Peyer's patch (tissue), 4 donors: ENCODE measurements at regions not wholly inside any gene's neighbourhood (a gene's known extent, or its start where the extent isn't known, plus 50 kb on each side); places are given as distances from the start of the nearest gene placed in this dataset.

Experiments used
- DNase-seq, 3 donors: peaks; one replicate each; pipeline ENCODE4 v3.0.0-alpha.2; 2017 to 2019
- H3K27ac ChIP-seq, 4 donors: fragments of 200-600 bp; sonication (generic); one replicate each; pipeline ENCODE4 v1.5.1; 2016 to 2019
- H3K27me3 ChIP-seq, 2 donors: fragments of 200-600 bp; sonication (generic); one replicate each; pipeline ENCODE4 v1.5.1; 2019
- H3K36me3 ChIP-seq, 3 donors: fragments of 200-600 bp; sonication (generic); one replicate each; pipeline ENCODE4 v1.5.1; 2016 to 2019
- H3K4me1 ChIP-seq, 4 donors: fragments of 200-600 bp; sonication (generic); one replicate each; pipeline ENCODE4 v1.5.1; 2016 to 2019
- H3K4me3 ChIP-seq, 4 donors: fragments of 200-600 bp; sonication (generic); 1 replicate in 3 of 4; 2 replicates in 1 of 4; pipeline ENCODE4 v1.5.1; 2016 to 2019; ENCODE audit warnings: mild to moderate bottlenecking in 1 of 4
- H3K9me3 ChIP-seq, 4 donors: fragments of 200-600 bp; sonication (generic); one replicate each; pipeline ENCODE4 v1.5.1; 2016 to 2019; ENCODE audit warnings: mild to moderate bottlenecking in 1 of 4
- POLR2A ChIP-seq, 2 donors: fragments of 450-650 bp; IDR thresholded peaks; one replicate each; pipeline ENCODE4 v1.5.1; 2017; ENCODE audit warnings: antibody characterized with exemption in 2 of 2, mild to moderate bottlenecking in 2 of 2, moderate library complexity in 2 of 2
- TF ChIP-seq, protein P1 (sequence below), 6 experiments: fragments of 450-650 bp in 4 of 6; fragments of 200-600 bp in 2 of 6; sonication (generic) in 1 of 6; IDR thresholded peaks; one replicate each; pipeline ENCODE4 v1.5.1; 2017 to 2019; ENCODE audit warnings: antibody characterized with exemption in 6 of 6, mild to moderate bottlenecking in 3 of 6, moderate library complexity in 1 of 6

DNA sequence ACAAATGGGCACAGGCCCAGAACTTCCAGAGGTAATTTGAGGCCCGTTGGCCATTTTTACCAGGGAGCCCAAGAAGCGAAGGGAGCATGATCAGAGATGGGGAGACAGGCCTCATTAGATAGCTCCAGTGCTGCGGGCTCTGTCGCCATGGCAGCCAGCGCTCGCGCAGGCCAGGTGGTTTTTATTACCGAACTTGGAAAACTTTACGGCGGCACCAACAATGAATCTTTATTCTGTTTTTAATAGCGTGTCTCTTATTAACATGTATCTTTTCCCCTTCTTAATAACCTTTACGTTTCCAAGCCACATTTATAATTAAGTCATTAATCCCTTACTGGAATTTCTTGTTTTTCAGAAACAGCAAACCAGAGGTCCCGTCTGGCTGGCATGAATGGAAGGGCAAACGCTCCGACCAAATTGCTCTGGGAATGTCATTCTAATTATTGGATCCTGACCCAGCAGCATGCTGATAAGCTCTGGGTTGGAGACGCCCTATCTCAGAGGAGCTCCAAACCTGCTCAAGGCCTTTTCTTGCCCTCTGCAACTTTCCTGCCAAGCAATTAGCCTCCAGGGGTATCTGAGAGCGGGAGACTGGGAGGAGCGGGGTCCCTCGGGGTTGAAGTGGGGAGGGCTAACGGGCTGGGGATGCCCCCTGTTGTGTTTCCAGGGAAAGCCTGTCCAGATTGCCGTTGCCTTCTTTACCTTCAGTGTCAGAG is 256.4 kb downstream of the TLE3 start:
- DNase-seq = no peak
- H3K9me3 ChIP-seq = no peaks in the 10 kb centered on the region
- no peaks in the 10 kb centered on the region for H3K27me3 ChIP-seq
- H3K4me3 ChIP-seq = no peak overlapping the region
- no peaks in the 10 kb centered on the region for H3K4me1 ChIP-seq
- TF ChIP-seq, protein P1, sequence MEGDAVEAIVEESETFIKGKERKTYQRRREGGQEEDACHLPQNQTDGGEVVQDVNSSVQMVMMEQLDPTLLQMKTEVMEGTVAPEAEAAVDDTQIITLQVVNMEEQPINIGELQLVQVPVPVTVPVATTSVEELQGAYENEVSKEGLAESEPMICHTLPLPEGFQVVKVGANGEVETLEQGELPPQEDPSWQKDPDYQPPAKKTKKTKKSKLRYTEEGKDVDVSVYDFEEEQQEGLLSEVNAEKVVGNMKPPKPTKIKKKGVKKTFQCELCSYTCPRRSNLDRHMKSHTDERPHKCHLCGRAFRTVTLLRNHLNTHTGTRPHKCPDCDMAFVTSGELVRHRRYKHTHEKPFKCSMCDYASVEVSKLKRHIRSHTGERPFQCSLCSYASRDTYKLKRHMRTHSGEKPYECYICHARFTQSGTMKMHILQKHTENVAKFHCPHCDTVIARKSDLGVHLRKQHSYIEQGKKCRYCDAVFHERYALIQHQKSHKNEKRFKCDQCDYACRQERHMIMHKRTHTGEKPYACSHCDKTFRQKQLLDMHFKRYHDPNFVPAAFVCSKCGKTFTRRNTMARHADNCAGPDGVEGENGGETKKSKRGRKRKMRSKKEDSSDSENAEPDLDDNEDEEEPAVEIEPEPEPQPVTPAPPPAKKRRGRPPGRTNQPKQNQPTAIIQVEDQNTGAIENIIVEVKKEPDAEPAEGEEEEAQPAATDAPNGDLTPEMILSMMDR (IDR thresholded peaks at IDR 0.05) = no peak
- TF ChIP-seq POLR2A (IDR thresholded peaks at IDR 0.05) = no peak
- H3K36me3 ChIP-seq = no peaks in the 10 kb centered on the region
- no peak overlapping the region for H3K27ac ChIP-seq

DNA sequence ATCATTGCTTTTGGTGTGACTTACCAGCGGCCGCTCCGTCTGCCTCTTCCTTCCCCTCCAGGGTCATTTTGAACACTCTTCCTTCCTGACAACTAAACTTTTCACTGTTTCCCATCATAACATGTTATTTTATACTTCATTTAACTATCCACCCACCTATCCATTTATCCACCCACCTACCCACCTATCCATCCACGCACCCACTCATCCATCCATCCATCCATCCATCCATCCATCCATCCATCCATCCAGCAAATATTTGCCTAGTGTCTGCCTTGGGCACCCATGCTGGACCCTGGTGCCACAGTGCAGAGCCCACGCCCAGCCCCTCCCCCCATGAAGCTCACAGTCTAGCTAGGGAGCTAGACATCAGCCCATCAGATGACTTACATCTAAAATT is 254.9 kb downstream of the TLE3 start:
- no peaks in the 10 kb centered on the region for H3K36me3 ChIP-seq
- H3K27me3 ChIP-seq = no peaks in the 10 kb centered on the region
- no peak for TF ChIP-seq POLR2A (IDR thresholded peaks at IDR 0.05)
- TF ChIP-seq, protein P1 (IDR thresholded peaks at IDR 0.05) = no peak
- H3K9me3 ChIP-seq = no peaks in the 10 kb centered on the region
- DNase-seq = no peak
- H3K27ac ChIP-seq = no peak overlapping the region
- no peak overlapping the region for H3K4me3 ChIP-seq
- no peaks in the 10 kb centered on the region for H3K4me1 ChIP-seq

DNA sequence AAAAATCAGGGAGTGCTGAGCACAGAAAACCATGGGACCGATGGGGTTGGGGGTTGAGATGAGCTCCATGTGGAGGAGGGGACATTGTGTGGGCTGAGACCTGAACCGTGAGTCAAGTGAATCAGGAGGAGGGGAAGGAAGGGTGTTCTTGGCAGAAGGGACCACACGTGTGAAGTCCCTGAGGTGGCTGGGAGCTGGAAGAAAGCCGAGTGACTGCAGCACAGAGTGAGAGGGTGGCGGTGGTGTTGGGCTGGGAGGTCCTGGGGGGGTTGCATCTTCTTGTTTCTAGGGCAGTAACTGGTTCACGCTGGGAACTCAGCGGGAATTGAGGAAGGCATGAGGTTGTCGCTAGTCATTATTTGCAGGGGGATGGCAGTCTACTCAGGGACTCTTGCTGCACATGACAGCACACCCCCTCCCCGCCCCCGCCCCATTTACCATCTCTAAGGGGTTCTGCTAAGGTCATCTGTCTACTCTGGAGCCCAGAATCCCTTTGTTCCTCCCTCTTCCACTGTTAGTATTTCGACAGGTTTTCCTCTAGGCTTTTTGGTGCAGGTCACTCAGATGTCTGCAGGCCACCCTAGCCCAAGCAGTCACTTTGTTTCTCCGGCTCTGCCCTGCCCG is 254.3 kb downstream of the TLE3 start:
- H3K36me3 ChIP-seq = no peaks in the 10 kb centered on the region

DNA sequence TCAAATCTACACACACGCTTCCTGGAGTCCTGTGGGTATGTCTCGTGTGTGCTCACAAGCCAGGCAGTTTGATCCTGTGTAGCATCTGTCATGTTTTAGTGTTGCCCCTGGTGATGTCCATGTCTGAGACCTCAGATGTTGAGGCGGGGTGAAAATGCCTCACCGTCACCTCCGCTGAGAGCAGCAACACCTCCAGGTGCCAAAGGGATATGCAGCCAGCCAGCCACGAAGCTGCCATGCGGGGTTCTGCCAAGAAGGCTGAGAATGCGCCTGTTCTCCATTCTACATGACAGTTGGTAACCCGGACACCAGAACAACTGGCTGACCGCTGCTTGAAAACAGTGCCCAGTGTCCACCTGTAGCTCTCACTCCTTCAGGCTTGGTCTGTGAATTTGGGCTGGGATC is 253.8 kb downstream of the TLE3 start:
- Histone ChIP-seq H3K36me3 (no peaks in the 10 kb centered on the region), H3K9me3 (no peaks in the 10 kb centered on the region), H3K27me3 (no peaks in the 10 kb centered on the region), H3K4me1 (no peaks in the 10 kb centered on the region), H3K4me3 (no peak overlapping the region), H3K27ac (no peak overlapping the region)
- TF ChIP-seq, protein P1 (IDR thresholded peaks at IDR 0.05) = no peak
- TF ChIP-seq POLR2A (IDR thresholded peaks at IDR 0.05) = no peak
- no peak for DNase-seq

More for the DNA sequence above, 254.3 kb downstream of the TLE3 start:
- no peak for TF ChIP-seq POLR2A (IDR thresholded peaks at IDR 0.05)
- TF ChIP-seq, protein P1 (IDR thresholded peaks at IDR 0.05) = no peak
- no peaks in the 10 kb centered on the region for H3K4me1 ChIP-seq
- no peak overlapping the region for H3K4me3 ChIP-seq
- H3K27me3 ChIP-seq = no peaks in the 10 kb centered on the region
- H3K27ac ChIP-seq = no peak overlapping the region
- DNase-seq = no peak
- no peaks in the 10 kb centered on the region for H3K9me3 ChIP-seq

DNA sequence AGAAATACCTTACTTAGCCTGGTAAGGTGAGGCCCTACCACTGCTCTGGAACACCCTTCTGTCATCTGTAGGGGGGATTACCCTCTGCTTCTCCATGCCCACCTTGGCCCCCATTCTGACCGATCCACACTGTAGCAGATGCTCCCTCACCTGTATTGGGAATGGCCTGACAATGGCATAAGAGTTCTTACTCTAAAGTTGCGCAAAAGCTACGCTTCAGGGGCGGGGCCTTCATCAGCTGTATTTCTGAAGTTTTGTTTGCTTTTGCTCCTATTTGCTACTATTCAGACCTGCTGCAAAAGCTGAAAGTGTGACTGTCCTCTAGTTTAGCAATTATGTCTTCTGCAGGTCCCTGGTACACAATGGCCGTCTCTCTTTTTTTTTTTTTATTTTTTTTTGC is 252.6 kb downstream of the TLE3 start:
- H3K27me3 ChIP-seq = no peaks in the 10 kb centered on the region
- no peak overlapping the region for H3K27ac ChIP-seq
- no peaks in the 10 kb centered on the region for H3K9me3 ChIP-seq
- H3K36me3 ChIP-seq = no peaks in the 10 kb centered on the region
- TF ChIP-seq, protein P1 (IDR thresholded peaks at IDR 0.05) = no peak
- no peak for TF ChIP-seq POLR2A (IDR thresholded peaks at IDR 0.05)
- H3K4me1 ChIP-seq = no peaks in the 10 kb centered on the region
- DNase-seq = no peak
- no peak overlapping the region for H3K4me3 ChIP-seq
